ENCODE measurements at regions not wholly inside any gene's neighbourhood (a gene's known extent, or its start where the extent isn't known, plus 50 kb on each side); places are given as distances from the start of the nearest gene placed in this dataset.

- Histone ChIP-seq H3K27ac (no peak overlapping the region), H4K20me1 (ENCODE audit: insufficient read depth) (no peaks in the 10 kb centered on the region), H3K4me1 (ENCODE audit: low read depth, poor library complexity, severe bottlenecking) (no peaks in the 10 kb centered on the region), H3K4me2 (no peak overlapping the region), H3K9ac (no peak overlapping the region), H2AFZ (ENCODE audit: low read depth) (no peak overlapping the region), H3K36me3 (ENCODE audit: insufficient read depth) (no peaks in the 10 kb centered on the region), H3K4me3 (IDR thresholded peaks at IDR 0.05; ENCODE audit: insufficient read depth, low read depth, low read length) (no peak overlapping the region), H3K27me3 (ENCODE audit: insufficient read depth, low read depth) (no peaks in the 10 kb centered on the region), H3K79me2 (ENCODE audit: insufficient read depth, low read depth) (no peaks in the 10 kb centered on the region)
- TF ChIP-seq, protein P1, sequence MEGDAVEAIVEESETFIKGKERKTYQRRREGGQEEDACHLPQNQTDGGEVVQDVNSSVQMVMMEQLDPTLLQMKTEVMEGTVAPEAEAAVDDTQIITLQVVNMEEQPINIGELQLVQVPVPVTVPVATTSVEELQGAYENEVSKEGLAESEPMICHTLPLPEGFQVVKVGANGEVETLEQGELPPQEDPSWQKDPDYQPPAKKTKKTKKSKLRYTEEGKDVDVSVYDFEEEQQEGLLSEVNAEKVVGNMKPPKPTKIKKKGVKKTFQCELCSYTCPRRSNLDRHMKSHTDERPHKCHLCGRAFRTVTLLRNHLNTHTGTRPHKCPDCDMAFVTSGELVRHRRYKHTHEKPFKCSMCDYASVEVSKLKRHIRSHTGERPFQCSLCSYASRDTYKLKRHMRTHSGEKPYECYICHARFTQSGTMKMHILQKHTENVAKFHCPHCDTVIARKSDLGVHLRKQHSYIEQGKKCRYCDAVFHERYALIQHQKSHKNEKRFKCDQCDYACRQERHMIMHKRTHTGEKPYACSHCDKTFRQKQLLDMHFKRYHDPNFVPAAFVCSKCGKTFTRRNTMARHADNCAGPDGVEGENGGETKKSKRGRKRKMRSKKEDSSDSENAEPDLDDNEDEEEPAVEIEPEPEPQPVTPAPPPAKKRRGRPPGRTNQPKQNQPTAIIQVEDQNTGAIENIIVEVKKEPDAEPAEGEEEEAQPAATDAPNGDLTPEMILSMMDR (conservative IDR thresholded peaks at IDR 0.05; ENCODE audit: low read depth, low read length): no peak
These were observed 769.8 kb downstream of the EPHA3 start for GRCh38 chr3:89877230-89877629.

GRCh38 chr3:89889386-89889785 lies 782.0 kb downstream of the EPHA3 start:
- no peak overlapping the region for H3K4me3 ChIP-seq (IDR thresholded peaks at IDR 0.05; ENCODE audit: insufficient read depth, low read depth, low read length)
- no peaks in the 10 kb centered on the region for H3K36me3 ChIP-seq (ENCODE audit: insufficient read depth)
- no peaks in the 10 kb centered on the region for H3K27me3 ChIP-seq (ENCODE audit: insufficient read depth, low read depth)
- no peak overlapping the region for H3K9ac ChIP-seq
- H3K4me2 ChIP-seq: no peak overlapping the region
- no peaks in the 10 kb centered on the region for H4K20me1 ChIP-seq (ENCODE audit: insufficient read depth)
- TF ChIP-seq, protein P1 (conservative IDR thresholded peaks at IDR 0.05; ENCODE audit: low read depth, low read length): no peak
- no peaks in the 10 kb centered on the region for H3K79me2 ChIP-seq (ENCODE audit: insufficient read depth, low read depth)
- H3K27ac ChIP-seq: no peak overlapping the region
- H2AFZ ChIP-seq (ENCODE audit: low read depth): no peak overlapping the region
- no peaks in the 10 kb centered on the region for H3K4me1 ChIP-seq (ENCODE audit: low read depth, poor library complexity, severe bottlenecking)

GRCh38 chr3:89908711-89909213 lies 801.3 kb downstream of the EPHA3 start:
- Histone ChIP-seq H3K4me3 (IDR thresholded peaks at IDR 0.05; ENCODE audit: insufficient read depth, low read depth, low read length) (no peak overlapping the region), H3K4me1 (ENCODE audit: low read depth, poor library complexity, severe bottlenecking) (no peaks in the 10 kb centered on the region), H3K9ac (no peak overlapping the region), H3K27ac (no peak overlapping the region), H3K27me3 (ENCODE audit: insufficient read depth, low read depth) (no peaks in the 10 kb centered on the region), H3K4me2 (no peak overlapping the region), H3K79me2 (ENCODE audit: insufficient read depth, low read depth) (no peaks in the 10 kb centered on the region), H2AFZ (ENCODE audit: low read depth) (no peak overlapping the region), H3K36me3 (ENCODE audit: insufficient read depth) (no peaks in the 10 kb centered on the region), H4K20me1 (ENCODE audit: insufficient read depth) (no peaks in the 10 kb centered on the region)
- TF ChIP-seq, protein P1 (conservative IDR thresholded peaks at IDR 0.05; ENCODE audit: low read depth, low read length): no peak

DNA sequence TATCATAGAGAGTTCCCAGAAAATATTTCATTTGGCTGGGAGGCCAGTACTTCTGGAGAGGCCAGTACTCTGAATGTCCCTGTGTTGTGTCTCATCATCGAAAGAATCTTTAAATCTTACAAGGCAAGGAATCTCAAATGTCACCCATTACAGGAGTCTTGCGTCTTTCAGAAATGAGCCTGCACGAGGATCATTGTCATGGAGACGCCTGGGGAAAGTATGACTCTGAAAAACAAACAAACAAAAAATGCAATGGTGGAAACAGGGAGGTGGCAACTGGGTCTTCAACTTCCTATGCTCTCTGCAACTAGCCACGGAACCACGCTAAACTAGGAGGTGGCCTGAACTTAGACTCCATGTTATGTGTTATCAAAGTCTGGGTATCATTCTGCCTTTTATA lies 804.6 kb downstream of the EPHA3 start:
- Histone ChIP-seq H3K79me2 (ENCODE audit: insufficient read depth, low read depth) (no peaks in the 10 kb centered on the region), H3K4me2 (no peak overlapping the region), H3K27ac (no peak overlapping the region), H3K4me1 (ENCODE audit: low read depth, poor library complexity, severe bottlenecking) (no peaks in the 10 kb centered on the region), H3K27me3 (ENCODE audit: insufficient read depth, low read depth) (no peaks in the 10 kb centered on the region), H3K36me3 (ENCODE audit: insufficient read depth) (no peaks in the 10 kb centered on the region), H4K20me1 (ENCODE audit: insufficient read depth) (no peaks in the 10 kb centered on the region), H3K4me3 (IDR thresholded peaks at IDR 0.05; ENCODE audit: insufficient read depth, low read depth, low read length) (no peak overlapping the region), H2AFZ (ENCODE audit: low read depth) (no peak overlapping the region), H3K9ac (no peak overlapping the region)
- TF ChIP-seq, protein P1 (conservative IDR thresholded peaks at IDR 0.05; ENCODE audit: low read depth, low read length): no peak

Measured in KMS-11 (cell line).